ENCODE measurements at regions not wholly inside any gene's neighbourhood (a gene's known extent, or its start where the extent isn't known, plus 50 kb on each side); places are given as distances from the start of the nearest gene placed in this dataset.

DNA sequence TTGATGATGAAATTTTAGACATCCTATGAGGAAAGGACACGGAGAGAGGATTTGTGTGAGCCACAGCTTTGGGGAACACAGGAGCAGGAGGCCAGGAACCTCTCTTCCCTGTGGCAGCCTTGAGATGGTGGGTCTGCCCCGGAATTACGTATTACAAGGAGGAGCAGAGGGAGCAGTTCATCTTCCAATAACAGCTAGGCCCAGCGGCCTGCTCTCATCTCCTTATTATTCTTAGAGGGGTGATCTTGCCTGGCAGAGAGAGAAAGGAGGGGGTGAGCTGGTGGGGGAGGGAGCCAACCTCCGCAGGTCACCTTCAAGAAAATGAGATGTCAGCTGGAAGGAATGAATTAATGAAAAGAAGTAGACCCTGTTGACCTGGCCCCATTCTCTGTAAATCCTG lies 305.8 kb downstream of the LRFN2 start:
- Histone ChIP-seq H3K4me3 (ENCODE audit: low read depth, low read length) (no peak overlapping the region), H3K36me3 (replicated peaks) (no peaks in the 10 kb centered on the region), H3K27ac (no peak overlapping the region), H3K27me3 (replicated peaks) (no peaks in the 10 kb centered on the region)
- TF ChIP-seq CTCF (IDR thresholded peaks at IDR 0.05; ENCODE audit: low read depth, low read length, missing control alignments), result no peak
- in situ Hi-C loops (cut with HindIII; ENCODE audit: low pct_ligation_motif_present, low sequenced_read_pairs), result no loop called here
- DNase-seq, result no peak

DNA sequence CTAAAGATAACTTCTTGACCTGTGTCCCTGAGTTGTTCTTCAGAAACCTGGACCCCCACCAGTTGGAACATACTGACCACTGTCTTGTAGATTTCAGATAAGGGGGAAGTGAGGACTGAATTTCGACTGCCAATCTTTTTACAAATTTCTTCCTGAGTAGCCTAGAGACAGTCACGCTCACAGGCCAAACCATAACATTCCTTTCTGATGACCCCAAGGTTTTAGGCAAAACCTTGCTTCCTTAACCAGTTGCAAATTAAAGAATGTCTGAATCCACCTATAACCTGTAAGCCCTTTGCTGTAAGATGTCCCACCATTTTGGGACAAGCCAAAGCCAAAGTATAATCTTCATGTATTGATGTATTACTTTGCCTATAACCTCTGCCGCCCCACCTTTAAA lies 306.9 kb downstream of the LRFN2 start:
- Histone ChIP-seq H3K27me3 (replicated peaks) (no peaks in the 10 kb centered on the region), H3K36me3 (replicated peaks) (no peaks in the 10 kb centered on the region), H3K4me3 (ENCODE audit: low read depth, low read length) (no peak overlapping the region), H3K27ac (no peak overlapping the region)
- in situ Hi-C loops (cut with HindIII; ENCODE audit: low pct_ligation_motif_present, low sequenced_read_pairs), result no loop called here
- no peak for DNase-seq
- TF ChIP-seq CTCF (IDR thresholded peaks at IDR 0.05; ENCODE audit: low read depth, low read length, missing control alignments), result no peak

- Histone ChIP-seq H3K27ac (no peak overlapping the region), H3K36me3 (replicated peaks) (no peaks in the 10 kb centered on the region), H3K27me3 (replicated peaks) (no peaks in the 10 kb centered on the region), H3K4me3 (ENCODE audit: low read depth, low read length) (no peak overlapping the region)
- no peak for DNase-seq
- in situ Hi-C loops (cut with HindIII; ENCODE audit: low pct_ligation_motif_present, low sequenced_read_pairs), result no loop called here
- no peak for TF ChIP-seq CTCF (IDR thresholded peaks at IDR 0.05; ENCODE audit: low read depth, low read length, missing control alignments)
These were observed 311.0 kb downstream of the LRFN2 start for GRCh38 chr6:40276141-40276540.

- H3K4me3 ChIP-seq (ENCODE audit: low read depth, low read length), result no peak overlapping the region
- in situ Hi-C loops (cut with HindIII; ENCODE audit: low pct_ligation_motif_present, low sequenced_read_pairs), result no loop called here
- DNase-seq, result no peak
- H3K36me3 ChIP-seq (replicated peaks), result no peaks in the 10 kb centered on the region
- H3K27ac ChIP-seq, result no peak overlapping the region
- TF ChIP-seq CTCF (IDR thresholded peaks at IDR 0.05; ENCODE audit: low read depth, low read length, missing control alignments), result no peak
- H3K27me3 ChIP-seq (replicated peaks), result no peaks in the 10 kb centered on the region
These were observed 313.1 kb downstream of the LRFN2 start for GRCh38 chr6:40274058-40274457.

GRCh38 chr6:40268614-40269013 lies 318.6 kb downstream of the LRFN2 start:
- Histone ChIP-seq H3K27me3 (replicated peaks) (no peaks in the 10 kb centered on the region), H3K4me3 (ENCODE audit: low read depth, low read length) (no peak overlapping the region), H3K27ac (no peak overlapping the region), H3K36me3 (replicated peaks) (no peaks in the 10 kb centered on the region)
- no peak for DNase-seq
- TF ChIP-seq CTCF (IDR thresholded peaks at IDR 0.05; ENCODE audit: low read depth, low read length, missing control alignments), result no peak
- in situ Hi-C loops (cut with HindIII; ENCODE audit: low pct_ligation_motif_present, low sequenced_read_pairs), result no loop called here

DNA sequence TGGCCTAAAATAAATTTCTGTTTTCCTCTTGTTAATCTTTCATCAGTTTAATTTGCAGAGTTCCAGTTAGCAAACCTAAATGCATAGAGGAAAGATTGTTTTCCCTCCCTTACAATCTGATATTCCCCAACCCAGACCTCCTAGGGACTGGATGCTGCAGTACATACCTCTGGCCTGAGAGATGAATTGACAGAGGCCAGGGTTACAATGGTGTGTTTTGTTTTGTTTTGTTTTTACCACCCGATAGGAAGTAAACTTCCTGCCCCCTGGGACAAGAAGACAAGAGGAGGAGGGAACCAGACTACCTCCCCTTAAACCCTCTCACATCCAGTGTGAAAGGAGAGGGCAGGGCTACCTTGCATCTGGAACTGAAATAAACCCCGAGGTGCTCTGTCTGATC lies 319.0 kb downstream of the LRFN2 start:
- in situ Hi-C loops (cut with HindIII; ENCODE audit: low pct_ligation_motif_present, low sequenced_read_pairs), result no loop called here
- no peak for DNase-seq
- no peak for TF ChIP-seq CTCF (IDR thresholded peaks at IDR 0.05; ENCODE audit: low read depth, low read length, missing control alignments)

More for the DNA sequence above, 319.0 kb downstream of the LRFN2 start:
- Histone ChIP-seq H3K27me3 (replicated peaks) (no peaks in the 10 kb centered on the region), H3K36me3 (replicated peaks) (no peaks in the 10 kb centered on the region), H3K4me3 (ENCODE audit: low read depth, low read length) (no peak overlapping the region), H3K27ac (no peak overlapping the region)

Measured in brain microvascular endothelial cell (primary cell).